G401 (cell line): ENCODE measurements at regions not wholly inside any gene's neighbourhood (a gene's known extent, or its start where the extent isn't known, plus 50 kb on each side); places are given as distances from the start of the nearest gene placed in this dataset.

Experiments
- DNase-seq: peaks from one replicate; pipeline ENCODE4 v3.0.0-alpha.2; 2015; ENCODE audit warnings: low spot score
- in situ Hi-C: cut with HindIII; loops from 2 replicates; pipeline ENCODE4 v1.10.0; 2016; ENCODE audit warnings: low sequenced_read_pairs, mixed read lengths

DNA sequence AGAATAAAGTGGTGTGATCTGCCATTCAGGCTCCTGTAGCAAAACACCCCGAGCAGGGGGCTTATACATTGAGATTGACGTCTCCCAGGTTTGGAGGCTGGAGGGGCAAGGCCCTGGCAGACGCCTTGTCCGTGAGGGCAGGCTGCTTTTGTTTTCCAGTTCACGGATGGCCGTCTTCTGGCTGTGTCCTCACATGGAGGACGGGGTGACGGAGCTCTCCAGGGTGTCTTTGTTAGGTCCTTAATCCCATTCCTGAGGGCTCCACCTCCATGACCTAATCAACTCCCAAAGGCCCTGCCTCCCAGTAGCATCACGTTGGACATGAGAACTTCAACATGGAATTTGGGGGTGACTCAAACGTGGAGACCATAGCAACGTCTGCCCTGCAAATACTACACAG is 147.7 kb downstream of the KIF26A start:
- DNase-seq, result no peak
- in situ Hi-C loops, result no loop called here

DNA sequence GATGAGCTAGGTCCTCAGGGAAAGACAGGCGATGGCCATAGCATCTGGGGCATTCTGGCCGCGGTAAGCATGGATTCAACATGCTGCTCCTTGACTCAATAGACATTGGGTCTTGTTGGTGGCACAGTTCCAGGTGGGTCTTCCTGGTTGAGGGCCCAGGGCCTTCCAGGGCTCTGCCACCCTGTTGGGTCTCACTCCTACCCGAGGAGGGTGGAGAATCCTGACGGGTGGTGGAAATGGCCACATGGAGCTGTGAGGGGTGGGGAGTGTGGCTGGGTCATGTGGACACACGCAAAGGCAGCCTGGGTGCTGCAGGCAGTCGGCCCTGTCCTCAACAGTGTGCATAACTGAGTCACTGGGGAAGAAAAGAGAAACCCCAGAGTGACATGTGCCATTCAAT is 148.1 kb downstream of the KIF26A start:
- in situ Hi-C loops, result no loop called here
- no peak for DNase-seq

DNA sequence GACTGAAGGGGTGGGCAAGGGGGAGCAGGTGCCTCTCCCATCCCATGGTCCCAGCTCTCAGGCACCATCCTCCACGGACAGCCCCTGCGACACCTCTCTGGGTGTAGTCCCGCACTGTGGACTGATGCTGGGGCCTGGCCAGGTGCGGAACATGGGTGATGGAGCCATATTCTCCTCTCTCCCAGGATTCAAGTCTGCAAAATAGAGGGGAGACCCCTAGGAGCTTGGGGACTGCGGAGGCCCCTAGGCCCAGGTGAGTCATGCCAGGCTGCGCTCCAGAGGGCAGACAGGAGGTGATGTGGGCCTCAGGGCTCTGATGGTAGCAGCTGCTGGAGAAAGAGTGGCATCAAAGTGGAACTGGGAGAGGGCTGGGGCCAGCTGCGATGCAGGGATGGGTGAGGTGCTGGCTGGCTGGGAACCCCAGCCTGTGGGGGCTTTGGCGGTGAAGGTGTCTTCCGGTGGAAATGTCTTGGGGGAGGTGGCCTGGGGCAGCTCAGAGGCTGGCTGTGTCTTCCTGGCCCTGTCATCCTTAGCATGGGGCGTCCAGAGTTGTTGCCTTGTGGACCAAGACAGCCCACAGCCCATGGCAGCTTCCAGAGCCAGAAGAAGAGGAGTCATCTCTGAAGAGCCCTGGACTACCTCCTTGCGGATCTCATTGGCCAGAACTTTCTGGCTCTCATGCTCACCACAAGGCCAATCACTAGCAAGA is 149.1 kb downstream of the KIF26A start:
- in situ Hi-C loops, result no loop called here

DNA sequence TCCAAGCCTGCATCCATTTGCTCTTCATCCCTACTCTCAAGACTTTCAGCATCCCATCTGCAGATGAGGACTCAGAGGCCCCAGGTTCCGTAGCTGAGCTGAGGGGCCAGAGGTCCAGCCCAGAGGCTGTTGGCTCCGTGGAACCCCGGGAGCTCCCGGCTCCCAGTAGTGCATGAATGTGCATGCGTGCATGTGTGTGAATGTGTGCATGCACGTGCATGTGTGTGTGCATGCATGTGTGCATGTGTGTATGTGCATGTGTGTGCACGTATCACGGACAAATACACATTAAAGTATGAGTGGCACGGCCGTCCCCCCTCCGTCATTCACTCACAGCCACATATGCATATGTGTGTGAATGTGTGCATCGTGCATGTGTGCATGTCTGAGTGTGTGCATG is 149.9 kb downstream of the KIF26A start:
- in situ Hi-C loops, result no loop called here
- no peak for DNase-seq

More for the DNA sequence above, 149.1 kb downstream of the KIF26A start:
- no peak for DNase-seq

DNA sequence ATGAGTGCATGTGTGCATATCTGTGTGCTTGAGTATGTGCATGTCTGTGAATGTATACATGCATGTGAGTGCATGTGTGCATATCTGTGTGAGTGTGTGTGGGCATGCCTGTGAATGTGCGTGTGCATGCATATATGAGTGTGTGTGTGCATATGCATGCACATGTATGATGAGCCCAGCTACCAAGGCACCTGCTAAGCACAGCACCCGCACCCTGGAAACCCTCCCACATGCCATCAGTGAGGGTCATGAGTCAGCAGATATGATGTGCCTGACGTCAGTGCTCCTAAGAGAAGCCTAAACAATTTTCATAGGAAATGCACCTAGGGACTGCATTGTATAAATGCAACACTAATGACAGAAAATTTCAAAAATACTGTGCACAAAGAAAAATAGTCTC is 151.1 kb downstream of the KIF26A start:
- in situ Hi-C loops, result no loop called here
- DNase-seq, result no peak

DNA sequence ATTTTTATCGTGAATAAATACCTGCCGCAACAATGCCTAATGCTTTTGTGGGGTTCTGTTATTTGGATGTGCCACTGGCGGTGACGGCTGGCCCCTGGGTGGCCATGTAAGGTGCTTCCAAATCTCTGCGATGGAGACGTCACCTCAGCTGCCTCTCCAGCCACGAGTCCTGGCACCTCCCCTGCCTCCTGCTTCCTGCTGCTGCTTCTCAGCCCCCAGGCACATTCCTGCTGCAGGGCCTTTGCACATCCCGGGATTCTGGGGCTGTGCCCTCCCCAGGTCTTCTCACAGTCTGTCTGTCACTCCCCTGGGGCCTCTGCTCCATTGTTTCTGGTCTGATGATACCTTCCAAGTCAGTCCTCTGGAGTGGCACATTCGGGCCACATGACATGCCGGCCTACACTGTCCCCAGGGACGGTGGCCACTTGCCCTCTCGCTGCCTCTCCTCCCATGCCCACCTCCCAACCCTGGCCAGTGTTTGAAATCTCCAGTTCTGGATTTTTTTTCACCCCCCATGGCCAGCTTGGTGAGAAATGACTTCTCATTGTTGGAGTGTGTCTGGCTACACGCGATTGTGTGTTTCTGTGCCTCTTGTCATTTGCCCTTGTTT is 151.8 kb downstream of the KIF26A start:
- in situ Hi-C loops, result no loop called here
- DNase-seq, result no peak

DNA sequence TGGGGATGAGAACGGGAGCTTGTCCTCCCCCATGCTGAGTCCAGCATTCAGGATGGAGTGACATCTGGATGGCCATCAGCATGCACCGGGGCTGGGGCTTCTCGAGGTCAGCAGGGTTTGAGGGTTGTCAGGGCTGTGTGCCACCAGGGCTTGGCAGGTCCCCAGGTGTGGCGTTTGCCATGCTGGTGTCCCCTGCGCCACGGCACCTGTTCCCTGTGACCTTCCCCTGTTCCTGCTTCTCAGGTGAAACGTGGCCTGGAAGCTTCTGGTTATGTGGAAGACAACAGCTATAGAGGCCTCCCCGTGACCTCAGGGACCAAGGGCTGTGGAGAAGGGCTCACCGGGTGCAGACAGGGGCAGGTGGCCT is 152.4 kb downstream of the KIF26A start:
- no peak for DNase-seq

DNA sequence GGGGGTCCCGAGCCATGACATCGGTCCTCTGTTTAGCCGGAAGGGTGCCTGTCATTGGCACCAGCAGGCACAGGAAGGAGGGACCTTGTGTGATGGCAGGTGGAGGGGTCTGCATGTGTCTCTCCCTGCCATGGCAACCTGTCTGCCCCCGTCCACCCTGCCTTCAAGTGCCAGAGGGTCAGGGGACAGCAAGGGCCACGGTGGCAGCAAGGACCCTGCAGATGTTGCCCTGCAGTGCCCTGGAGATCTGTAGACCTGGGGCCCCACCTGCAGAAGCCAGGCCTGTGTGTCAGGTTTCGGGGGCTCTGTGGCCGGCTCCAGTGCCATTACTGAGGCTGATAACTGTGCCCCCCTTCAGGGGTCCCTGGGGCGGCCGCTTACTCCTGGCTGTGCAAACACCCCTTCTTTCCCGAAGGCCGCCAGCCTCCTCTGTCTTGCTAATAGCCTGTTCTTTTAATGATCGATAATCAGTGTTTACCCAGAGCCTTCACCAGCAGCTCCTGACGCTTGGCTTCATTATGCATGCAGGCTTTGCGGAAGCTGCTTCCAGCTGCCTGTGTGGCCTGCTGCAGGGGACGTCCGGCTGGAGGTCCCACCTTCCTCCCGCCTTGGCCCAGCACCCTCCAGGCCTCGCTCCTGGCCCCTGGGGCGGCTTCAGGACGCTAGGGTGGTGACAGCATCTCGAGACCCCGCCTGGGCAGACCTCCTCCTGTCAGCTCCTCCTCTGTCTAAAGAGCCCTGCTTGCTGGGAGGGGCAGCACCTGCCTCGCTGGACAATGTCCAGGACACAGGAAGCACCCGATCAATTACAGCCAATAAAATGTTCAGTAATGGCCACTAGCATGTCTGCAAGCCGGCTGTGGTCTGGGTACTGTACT is 153.0 kb downstream of the KIF26A start:
- in situ Hi-C loops, result no loop called here
- DNase-seq, result no peak

More for the DNA sequence above, 152.4 kb downstream of the KIF26A start:
- in situ Hi-C loops, result no loop called here

DNA sequence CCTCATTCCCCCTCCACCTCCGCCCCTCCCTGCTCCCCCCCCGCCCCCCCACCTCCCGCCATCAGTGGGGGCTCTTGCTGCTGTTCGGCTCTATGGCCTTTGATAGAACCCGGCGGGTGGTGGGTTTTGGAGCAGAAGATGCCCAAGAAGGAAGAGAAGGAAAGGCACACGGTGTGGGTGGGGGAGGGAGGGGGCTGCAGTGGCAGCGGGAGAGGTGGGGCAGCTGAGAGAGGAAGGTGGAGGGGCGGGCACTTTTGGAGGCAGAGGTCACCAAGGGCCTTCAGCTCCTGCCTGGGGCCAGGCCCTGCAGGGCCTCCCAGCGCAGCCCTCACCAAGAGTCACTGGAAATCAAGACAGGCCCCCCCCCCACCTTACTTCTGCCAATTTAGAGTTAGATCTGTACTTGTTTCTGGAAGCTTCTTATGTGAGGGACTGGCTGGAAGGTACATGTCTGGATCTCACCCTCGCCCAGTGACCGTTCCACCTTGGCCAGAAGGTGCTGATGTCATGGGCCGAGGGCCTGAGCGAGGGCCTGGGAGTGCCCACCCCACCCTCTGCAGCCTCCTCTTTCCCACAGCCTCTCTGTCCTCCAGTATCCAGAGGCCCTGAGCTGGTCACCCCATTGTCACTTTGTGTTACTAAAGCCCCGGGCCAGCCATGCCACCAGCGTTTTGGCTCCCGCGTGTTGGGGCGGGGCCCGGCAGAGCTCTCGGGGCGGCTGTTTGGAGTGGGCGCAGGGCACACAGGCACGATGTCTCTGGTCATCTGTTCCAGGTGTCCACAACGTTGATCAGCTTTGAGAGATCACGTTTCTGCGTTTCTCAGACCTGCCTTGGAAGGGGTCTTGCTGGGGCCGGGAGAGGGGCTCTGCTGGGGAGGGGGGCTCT is 153.9 kb downstream of the KIF26A start:
- in situ Hi-C loops, result no loop called here
- DNase-seq, result no peak

DNA sequence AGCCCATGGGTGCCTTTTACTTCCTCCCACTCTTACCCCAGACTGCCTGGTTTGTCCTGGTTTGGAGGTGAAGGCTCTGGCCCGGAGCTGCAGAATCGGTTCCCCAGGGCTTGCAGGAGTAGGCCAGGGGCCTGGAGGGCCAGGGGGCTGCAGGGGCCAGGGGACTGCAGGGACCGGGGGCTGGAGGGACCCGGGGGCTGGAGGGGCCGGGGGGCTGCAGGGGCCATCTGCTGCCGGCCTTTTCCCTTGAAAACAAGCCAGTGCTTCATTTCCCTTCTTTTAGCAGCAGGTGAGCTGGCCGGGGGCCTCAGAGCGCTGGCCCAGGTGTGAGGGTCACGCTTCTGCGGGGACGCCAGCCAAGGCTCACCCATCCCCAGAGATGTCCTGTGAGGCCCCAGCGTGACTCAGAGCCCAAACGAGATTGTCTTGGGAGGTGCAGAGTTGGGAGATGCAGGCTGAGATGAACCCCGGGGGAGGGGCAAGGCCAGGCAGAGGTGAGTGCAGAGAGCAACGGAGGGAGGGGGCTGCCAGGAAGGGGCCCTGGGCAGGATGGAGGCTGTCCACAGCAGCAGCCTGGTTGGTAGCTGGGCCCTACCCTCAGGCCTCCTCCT is 154.9 kb downstream of the KIF26A start:
- in situ Hi-C loops, result no loop called here

DNA sequence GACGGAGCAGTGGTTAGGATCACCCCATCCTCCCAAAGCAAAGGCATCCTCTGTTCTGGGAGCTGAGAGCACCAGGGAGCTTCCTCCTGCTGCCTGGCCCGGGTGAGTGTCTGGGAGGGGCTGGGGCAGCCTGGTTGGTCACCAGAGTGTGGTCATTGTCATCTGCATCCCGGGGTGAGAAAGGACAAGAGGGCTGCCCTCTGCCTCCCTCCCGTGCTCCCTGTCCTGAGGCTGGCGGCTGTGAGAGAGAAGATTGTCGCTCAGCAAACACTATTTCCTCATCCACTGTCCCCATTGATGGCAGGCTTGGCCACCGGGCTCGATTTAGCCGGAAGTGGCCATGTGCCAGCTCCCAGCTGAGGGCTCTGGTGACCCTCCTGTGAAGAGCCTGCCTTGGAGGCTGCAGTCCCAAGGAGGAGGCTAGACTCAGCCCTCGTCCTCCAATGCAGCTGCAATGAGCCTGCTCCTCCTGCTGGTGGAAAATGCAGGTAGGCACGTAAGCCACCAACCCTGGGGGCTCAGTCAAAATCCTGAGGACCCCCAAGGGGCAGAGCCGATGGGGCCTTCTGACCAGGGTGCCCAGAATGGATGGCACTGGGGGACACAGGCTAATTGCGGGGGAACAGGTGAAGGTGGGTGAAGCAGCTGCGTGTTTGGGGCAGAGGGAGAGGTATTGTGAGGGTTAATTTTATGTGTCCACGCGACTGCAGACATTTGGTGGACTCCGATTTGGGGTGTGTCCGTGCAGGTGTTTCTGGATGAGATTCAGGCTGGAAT is 155.7 kb downstream of the KIF26A start:
- no peak for DNase-seq
- in situ Hi-C loops, result no loop called here

More for the DNA sequence above, 154.9 kb downstream of the KIF26A start:
- DNase-seq, result no peak

DNA sequence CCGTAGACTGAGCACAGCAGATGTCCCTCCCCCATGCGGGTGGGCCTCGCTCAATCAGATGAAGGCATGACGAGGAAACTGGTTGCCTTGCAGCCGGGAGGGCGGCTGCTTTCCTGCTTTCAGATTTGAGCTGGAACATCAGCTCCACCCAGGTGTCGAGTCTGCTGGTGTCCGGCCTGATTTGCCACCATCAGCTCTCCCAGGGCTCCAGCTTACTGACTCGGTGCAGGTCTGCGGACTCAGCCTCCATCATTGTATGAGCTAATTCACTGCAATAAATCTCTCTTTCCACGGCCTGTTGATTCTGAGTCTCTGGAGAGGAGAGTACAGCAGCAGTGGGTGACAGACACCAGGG is 156.2 kb downstream of the KIF26A start:
- no peak for DNase-seq
- in situ Hi-C loops, result no loop called here

DNA sequence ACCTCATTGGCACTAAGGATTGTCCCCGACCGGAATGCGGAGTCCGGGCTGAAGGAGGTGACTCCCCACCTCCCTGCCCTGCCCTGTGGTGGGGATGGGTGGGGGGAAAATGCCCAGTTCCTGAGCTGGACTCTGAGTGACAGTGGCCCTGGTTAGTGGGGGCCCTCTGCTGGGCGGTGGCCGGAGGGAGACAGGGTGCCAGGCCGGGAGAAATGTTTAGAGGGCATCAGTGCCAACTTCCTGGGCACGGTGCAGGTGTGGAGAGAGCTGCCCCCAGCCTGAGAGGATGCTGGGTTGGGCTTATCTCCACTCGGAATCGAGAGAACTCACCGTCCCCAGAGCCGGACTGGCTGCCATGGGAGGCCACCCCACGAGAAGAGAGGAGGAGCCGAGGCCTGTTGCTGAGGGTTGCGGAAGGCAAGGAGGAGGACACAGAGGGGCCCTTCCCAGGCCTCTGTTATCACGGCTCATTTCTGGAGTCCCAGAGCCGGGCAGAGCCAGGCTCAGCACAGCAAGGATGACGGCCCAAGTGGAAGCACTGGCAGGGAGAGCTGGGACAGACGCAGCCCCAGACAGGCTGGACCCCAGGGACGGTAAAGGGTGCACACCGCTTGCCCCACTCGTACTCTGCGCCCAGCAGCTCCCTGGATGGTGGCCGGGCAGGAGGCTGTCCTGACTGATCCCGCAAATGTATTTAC is 156.7 kb downstream of the KIF26A start:
- DNase-seq, result no peak
- in situ Hi-C loops, result no loop called here

DNA sequence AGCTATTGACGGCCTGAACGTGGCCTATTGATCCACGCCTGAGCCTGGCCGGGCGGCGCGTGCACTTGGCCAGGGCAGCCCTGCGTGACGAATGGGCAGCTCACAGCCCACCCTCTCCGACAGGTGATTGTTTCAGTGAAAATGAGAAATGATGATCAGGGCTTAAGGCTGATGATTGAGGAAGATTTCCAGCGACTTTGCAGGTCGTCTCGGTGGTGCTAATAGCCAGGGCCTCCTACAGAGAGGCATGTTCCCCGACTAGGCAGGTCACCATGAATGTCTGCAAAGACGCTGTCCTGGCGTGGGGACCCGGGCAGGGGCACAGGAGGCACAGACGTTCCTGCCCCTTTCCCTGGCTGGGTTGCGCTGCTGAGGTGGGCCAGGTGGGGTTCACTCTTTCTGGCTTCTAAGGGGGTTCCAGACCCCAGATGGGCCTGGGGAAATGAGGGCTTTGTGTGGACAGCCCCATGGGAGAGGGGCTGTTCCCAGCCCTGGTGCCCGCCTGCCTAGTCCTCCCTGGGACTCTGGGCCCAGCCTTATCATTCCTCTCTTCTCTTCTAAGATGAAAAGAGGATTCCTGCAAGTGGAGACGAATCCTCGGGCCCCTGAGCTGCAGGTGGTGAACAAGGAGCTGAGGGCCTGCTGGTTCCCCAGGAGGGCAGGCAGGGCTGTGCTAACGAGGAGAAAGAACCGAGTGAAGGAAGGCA is 157.4 kb downstream of the KIF26A start:
- DNase-seq, result no peak
- in situ Hi-C loops, result no loop called here

DNA sequence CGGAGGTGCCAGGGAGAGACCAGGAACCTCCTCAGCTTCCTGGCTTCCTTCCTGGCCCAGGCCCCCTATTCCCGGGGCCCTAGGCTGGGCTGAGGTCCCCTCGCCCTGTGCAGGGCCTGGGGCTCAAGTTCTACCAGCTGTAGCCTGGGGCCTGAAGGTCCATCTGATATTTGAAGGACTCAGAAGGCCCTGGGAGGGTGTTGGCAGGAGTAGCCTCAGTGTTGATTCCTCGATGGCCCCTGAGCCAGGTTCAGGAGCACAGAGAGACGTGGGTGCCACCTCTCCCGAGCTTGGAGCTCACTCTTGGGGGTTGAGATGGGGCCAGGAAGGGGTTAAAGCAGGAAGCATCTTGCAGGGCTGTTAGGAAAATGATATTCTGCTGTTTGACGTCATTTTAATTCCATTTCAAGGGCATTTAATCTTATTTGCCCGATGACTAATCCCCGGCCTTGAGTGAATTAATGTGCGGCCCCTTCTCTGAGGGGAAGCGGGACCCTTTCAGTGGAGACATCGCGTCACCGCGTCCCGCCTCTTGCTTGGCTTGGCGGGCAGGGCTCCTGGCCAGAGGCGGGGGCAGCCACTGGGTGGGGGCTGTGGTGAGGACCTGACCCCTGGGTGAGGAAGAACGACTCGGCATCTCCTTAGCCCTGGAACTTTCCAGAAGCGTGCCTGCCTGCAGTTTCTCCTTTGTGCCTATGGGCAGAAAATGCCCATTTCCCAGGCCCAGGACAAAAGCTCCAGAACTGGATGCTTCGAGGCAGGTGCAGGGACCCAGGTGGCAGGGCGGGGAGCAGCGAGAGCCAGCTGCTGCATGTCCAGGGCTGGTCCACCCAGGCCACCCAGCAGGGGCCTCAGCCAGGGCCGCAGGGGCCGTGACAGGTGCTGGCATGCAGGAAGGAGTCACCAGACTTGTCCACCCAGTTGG is 158.3 kb downstream of the KIF26A start:
- in situ Hi-C loops, result no loop called here
- DNase-seq, result no peak

DNA sequence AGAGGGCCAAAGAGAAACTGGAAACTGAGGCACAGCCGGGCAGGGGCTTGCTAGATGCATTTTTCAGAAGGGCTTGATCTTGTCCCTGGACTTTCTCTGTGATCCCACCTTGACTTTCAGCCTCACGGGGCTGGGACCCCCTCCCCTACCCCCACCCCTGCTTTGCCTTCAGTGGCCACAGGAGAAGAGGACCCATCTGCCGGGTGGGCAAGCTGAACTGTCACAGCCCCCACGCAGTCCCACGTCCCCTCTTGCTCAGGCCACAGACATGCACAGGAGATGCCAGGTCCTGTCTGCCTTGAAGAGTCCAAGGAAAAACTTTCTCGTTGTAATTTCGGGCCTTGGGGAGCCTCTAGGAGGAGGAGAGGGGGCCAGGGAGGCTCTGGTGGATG is 158.9 kb downstream of the KIF26A start:
- in situ Hi-C loops, result no loop called here
- no peak for DNase-seq
